ENCODE measurements at regions not wholly inside any gene's neighbourhood (a gene's known extent, or its start where the extent isn't known, plus 50 kb on each side); places are given as distances from the start of the nearest gene placed in this dataset.

GRCh38 chr5:139733698-139734538 is 61.7 kb upstream of the PSD2 start:
- no peak for DNase-seq (ENCODE audit: low spot score)

- no peak for DNase-seq (ENCODE audit: low spot score)
Measured at GRCh38 chr5:139734539-139734916, 61.1 kb upstream of the PSD2 start.

GRCh38 chr5:139738193-139739149 is 57.1 kb upstream of the PSD2 start:
- DNase-seq (ENCODE audit: low spot score) = no peak

- DNase-seq (ENCODE audit: low spot score) = no peak
Measured at GRCh38 chr5:139739150-139739974, 56.2 kb upstream of the PSD2 start.

GRCh38 chr5:139740138-139740991 is 55.2 kb upstream of the PSD2 start:
- DNase-seq (ENCODE audit: low spot score) = no peak

GRCh38 chr5:139740992-139741672 is 54.5 kb upstream of the PSD2 start:
- DNase-seq (ENCODE audit: low spot score) = no peak

GRCh38 chr5:139741823-139742172 is 53.8 kb upstream of the PSD2 start:
- DNase-seq (ENCODE audit: low spot score) = no peak

GRCh38 chr5:139742173-139742903 is 53.3 kb upstream of the PSD2 start:
- DNase-seq (ENCODE audit: low spot score) = no peak

GRCh38 chr5:139743001-139743771 is 52.4 kb upstream of the PSD2 start:
- no peak for DNase-seq (ENCODE audit: low spot score)

- DNase-seq (ENCODE audit: low spot score) = no peak
Measured at GRCh38 chr5:139743804-139744203, 51.8 kb upstream of the PSD2 start.

- no peak for DNase-seq (ENCODE audit: low spot score)
Measured at GRCh38 chr5:139744471-139745131, 51.0 kb upstream of the PSD2 start.

GRCh38 chr5:139745132-139745799 is 50.3 kb upstream of the PSD2 start:
- DNase-seq (ENCODE audit: low spot score) = no peak

- DNase-seq (ENCODE audit: low spot score) = peak; percentile 15
Measured at GRCh38 chr5:139745800-139746690, 49.6 kb upstream of the PSD2 start.

Measured in activated CD4-positive, alpha-beta T cell treated with anti-CD3 and anti-CD28 coated beads, Interleukin-2, Interleukin-4, amounts not matched to agents 100 ng/mL and 50 ng/mL, durations not matched to agents 16 hours and 8 hours (primary cell).